ENCODE measurements at regions not wholly inside any gene's neighbourhood (a gene's known extent, or its start where the extent isn't known, plus 50 kb on each side); places are given as distances from the start of the nearest gene placed in this dataset.

- intact Hi-C loops (cut with DNase I; ENCODE audit: low total_unique reads), result no loop called here
- Histone ChIP-seq H3K4me1 (no peaks in the 10 kb centered on the region), H3K36me3 (no peaks in the 10 kb centered on the region), H3K9me3 (no peaks in the 10 kb centered on the region), H3K27me3 (no peaks in the 10 kb centered on the region), H3K4me3 (no peak overlapping the region), H3K27ac (no peak overlapping the region)
- TF ChIP-seq POLR2A (IDR thresholded peaks at IDR 0.05) (no peak), CTCF (IDR thresholded peaks at IDR 0.05 in 4 of 5, conservative IDR thresholded peaks at IDR 0.05 in 1 of 5) (no peak)
- DNase-seq, result no peak
- in situ Hi-C loops (cut with MboI; ENCODE audit: low sequenced_read_pairs in 4 of 4), result no loop called here
- ATAC-seq, result no peak
These were observed 294.2 kb upstream of the JARID2 start for GRCh38 chr6:14951704-14952103.

- Histone ChIP-seq H3K27ac (no peak overlapping the region), H3K27me3 (no peaks in the 10 kb centered on the region), H3K9me3 (no peaks in the 10 kb centered on the region), H3K4me1 (no peaks in the 10 kb centered on the region), H3K36me3 (no peaks in the 10 kb centered on the region), H3K4me3 (no peak overlapping the region)
- ATAC-seq, result no peak
- intact Hi-C loops (cut with DNase I; ENCODE audit: low total_unique reads) (no loop called here), in situ Hi-C loops (cut with MboI; ENCODE audit: low sequenced_read_pairs in 4 of 4) (no loop called here)
- TF ChIP-seq CTCF (IDR thresholded peaks at IDR 0.05 in 4 of 5, conservative IDR thresholded peaks at IDR 0.05 in 1 of 5), result no peak
- no peak for TF ChIP-seq POLR2A (IDR thresholded peaks at IDR 0.05)
- no peak for DNase-seq
These were observed 292.0 kb upstream of the JARID2 start for GRCh38 chr6:14953836-14954235.

GRCh38 chr6:14957355-14958059 is 288.4 kb upstream of the JARID2 start:
- no peak overlapping the region for H3K4me3 ChIP-seq
- H3K4me1 ChIP-seq, result no peaks in the 10 kb centered on the region
- no peak for TF ChIP-seq POLR2A (IDR thresholded peaks at IDR 0.05)
- TF ChIP-seq CTCF (IDR thresholded peaks at IDR 0.05 in 4 of 5, conservative IDR thresholded peaks at IDR 0.05 in 1 of 5), result no peak
- ATAC-seq, result no peak
- no peak overlapping the region for H3K27ac ChIP-seq
- no peaks in the 10 kb centered on the region for H3K27me3 ChIP-seq
- no peaks in the 10 kb centered on the region for H3K36me3 ChIP-seq
- in situ Hi-C loops (cut with MboI; ENCODE audit: low sequenced_read_pairs in 4 of 4) (no loop called here), intact Hi-C loops (cut with DNase I; ENCODE audit: low total_unique reads) (no loop called here)
- DNase-seq, result no peak
- no peaks in the 10 kb centered on the region for H3K9me3 ChIP-seq

GRCh38 chr6:14959324-14959885 is 286.5 kb upstream of the JARID2 start:
- TF ChIP-seq CTCF (IDR thresholded peaks at IDR 0.05 in 4 of 5, conservative IDR thresholded peaks at IDR 0.05 in 1 of 5), result no peak
- no peak for TF ChIP-seq POLR2A (IDR thresholded peaks at IDR 0.05)
- no peak for DNase-seq
- no peak for ATAC-seq
- in situ Hi-C loops (cut with MboI; ENCODE audit: low sequenced_read_pairs in 4 of 4), result no loop called here
- H3K27ac ChIP-seq, result no peak overlapping the region
- no peaks in the 10 kb centered on the region for H3K4me1 ChIP-seq
- H3K36me3 ChIP-seq, result no peaks in the 10 kb centered on the region
- no peak overlapping the region for H3K4me3 ChIP-seq
- H3K9me3 ChIP-seq, result no peaks in the 10 kb centered on the region
- intact Hi-C loops (cut with DNase I; ENCODE audit: low total_unique reads), result no loop called here
- no peaks in the 10 kb centered on the region for H3K27me3 ChIP-seq
